ENCODE measurements at regions not wholly inside any gene's neighbourhood (a gene's known extent, or its start where the extent isn't known, plus 50 kb on each side); places are given as distances from the start of the nearest gene placed in this dataset.

DNA sequence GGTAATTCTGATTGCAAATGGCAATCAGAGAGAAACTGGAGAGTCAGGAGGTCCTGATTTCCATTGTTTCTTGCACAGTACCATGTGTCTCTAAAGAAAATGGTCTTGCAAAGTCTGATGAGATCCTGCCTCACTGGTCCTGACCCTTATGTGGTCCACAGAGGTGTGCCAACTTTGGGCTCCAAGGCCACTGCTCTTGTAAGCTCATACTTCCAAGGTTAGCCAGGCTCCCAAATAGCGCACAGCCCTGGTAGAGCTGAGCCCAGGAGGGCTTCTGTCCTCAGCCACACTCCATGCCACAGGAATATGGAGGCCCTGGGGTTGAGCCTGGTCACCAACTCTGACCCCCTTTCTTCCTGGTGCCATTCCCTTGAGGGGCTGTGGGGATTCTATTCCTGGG is 80.7 kb downstream of the SDC1 start:
- H3K27me3 ChIP-seq (ENCODE audit: control insufficient read depth, insufficient read depth, low read length) = no peaks in the 10 kb centered on the region
- no peaks in the 10 kb centered on the region for H3K9me3 ChIP-seq (ENCODE audit: control insufficient read depth, insufficient read depth, low read depth, low read length)
- ChIA-PET CTCF (no interaction called here), POLR2A (no interaction called here)
- no peak overlapping the region for H3K27ac ChIP-seq (ENCODE audit: low read length)
- in situ Hi-C loops (cut with HindIII; ENCODE audit: low pct_unique_long_range_greater_than_20kb, low sequenced_read_pairs) (no loop called here), intact Hi-C loops (cut with micrococcal nuclease; ENCODE audit: unreplicated experiment) (no loop called here)
- no peak overlapping the region for H3K4me3 ChIP-seq (ENCODE audit: low read depth in 2 of 2, low read length in 2 of 2)
- no peak for DNase-seq (ENCODE audit: low read depth, low spot score)
- TF ChIP-seq TCF7L2 (IDR thresholded peaks at IDR 0.05; ENCODE audit: low read depth, low read length) (no peak), POLR2AphosphoS5 (IDR thresholded peaks at IDR 0.05; ENCODE audit: low read depth, low read length) (no peak), SIN3A (IDR thresholded peaks at IDR 0.05; ENCODE audit: borderline replicate concordance, insufficient read depth, low read depth, low read length) (no peak)
- TF ChIP-seq, protein P1, sequence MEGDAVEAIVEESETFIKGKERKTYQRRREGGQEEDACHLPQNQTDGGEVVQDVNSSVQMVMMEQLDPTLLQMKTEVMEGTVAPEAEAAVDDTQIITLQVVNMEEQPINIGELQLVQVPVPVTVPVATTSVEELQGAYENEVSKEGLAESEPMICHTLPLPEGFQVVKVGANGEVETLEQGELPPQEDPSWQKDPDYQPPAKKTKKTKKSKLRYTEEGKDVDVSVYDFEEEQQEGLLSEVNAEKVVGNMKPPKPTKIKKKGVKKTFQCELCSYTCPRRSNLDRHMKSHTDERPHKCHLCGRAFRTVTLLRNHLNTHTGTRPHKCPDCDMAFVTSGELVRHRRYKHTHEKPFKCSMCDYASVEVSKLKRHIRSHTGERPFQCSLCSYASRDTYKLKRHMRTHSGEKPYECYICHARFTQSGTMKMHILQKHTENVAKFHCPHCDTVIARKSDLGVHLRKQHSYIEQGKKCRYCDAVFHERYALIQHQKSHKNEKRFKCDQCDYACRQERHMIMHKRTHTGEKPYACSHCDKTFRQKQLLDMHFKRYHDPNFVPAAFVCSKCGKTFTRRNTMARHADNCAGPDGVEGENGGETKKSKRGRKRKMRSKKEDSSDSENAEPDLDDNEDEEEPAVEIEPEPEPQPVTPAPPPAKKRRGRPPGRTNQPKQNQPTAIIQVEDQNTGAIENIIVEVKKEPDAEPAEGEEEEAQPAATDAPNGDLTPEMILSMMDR (IDR thresholded peaks at IDR 0.05) = no peak
- TF ChIP-seq, protein P2, sequence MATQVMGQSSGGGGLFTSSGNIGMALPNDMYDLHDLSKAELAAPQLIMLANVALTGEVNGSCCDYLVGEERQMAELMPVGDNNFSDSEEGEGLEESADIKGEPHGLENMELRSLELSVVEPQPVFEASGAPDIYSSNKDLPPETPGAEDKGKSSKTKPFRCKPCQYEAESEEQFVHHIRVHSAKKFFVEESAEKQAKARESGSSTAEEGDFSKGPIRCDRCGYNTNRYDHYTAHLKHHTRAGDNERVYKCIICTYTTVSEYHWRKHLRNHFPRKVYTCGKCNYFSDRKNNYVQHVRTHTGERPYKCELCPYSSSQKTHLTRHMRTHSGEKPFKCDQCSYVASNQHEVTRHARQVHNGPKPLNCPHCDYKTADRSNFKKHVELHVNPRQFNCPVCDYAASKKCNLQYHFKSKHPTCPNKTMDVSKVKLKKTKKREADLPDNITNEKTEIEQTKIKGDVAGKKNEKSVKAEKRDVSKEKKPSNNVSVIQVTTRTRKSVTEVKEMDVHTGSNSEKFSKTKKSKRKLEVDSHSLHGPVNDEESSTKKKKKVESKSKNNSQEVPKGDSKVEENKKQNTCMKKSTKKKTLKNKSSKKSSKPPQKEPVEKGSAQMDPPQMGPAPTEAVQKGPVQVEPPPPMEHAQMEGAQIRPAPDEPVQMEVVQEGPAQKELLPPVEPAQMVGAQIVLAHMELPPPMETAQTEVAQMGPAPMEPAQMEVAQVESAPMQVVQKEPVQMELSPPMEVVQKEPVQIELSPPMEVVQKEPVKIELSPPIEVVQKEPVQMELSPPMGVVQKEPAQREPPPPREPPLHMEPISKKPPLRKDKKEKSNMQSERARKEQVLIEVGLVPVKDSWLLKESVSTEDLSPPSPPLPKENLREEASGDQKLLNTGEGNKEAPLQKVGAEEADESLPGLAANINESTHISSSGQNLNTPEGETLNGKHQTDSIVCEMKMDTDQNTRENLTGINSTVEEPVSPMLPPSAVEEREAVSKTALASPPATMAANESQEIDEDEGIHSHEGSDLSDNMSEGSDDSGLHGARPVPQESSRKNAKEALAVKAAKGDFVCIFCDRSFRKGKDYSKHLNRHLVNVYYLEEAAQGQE (IDR thresholded peaks at IDR 0.05; ENCODE audit: insufficient read depth in 1 of 2, low read depth in 2 of 2, low read length in 1 of 2) = no peak
- ATAC-seq = no peak
- H3K36me3 ChIP-seq (ENCODE audit: control insufficient read depth, insufficient read depth, low read length) = no peaks in the 10 kb centered on the region
- H3K4me1 ChIP-seq (ENCODE audit: control insufficient read depth, insufficient read depth, low read length) = no peaks in the 10 kb centered on the region
- no TSS peak for BruUV-seq (replicated peaks)

DNA sequence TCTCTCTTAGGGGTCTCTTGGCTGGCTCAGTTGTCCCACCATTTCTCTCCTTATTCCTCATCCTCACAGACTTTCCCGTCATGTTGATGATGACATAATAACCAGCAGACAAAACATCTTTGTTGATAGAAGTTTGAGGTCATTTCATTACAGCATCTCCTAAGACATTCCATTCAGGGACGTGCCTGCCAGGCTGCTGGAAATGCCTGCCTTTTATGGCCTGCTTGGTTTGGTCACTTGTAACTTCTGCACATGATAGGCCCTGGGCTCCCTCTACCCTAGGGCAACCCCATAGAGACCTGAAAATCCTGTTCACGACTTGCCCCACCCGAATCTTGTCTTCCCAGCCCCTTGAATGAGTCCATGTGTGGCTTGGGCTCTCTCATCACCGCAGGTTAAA is 81.7 kb downstream of the SDC1 start:
- Histone ChIP-seq H3K4me3 (ENCODE audit: low read depth in 2 of 2, low read length in 2 of 2) (no peak overlapping the region), H3K9me3 (ENCODE audit: control insufficient read depth, insufficient read depth, low read depth, low read length) (no peaks in the 10 kb centered on the region), H3K4me1 (ENCODE audit: control insufficient read depth, insufficient read depth, low read length) (no peaks in the 10 kb centered on the region), H3K27me3 (ENCODE audit: control insufficient read depth, insufficient read depth, low read length) (no peaks in the 10 kb centered on the region), H3K36me3 (ENCODE audit: control insufficient read depth, insufficient read depth, low read length) (no peaks in the 10 kb centered on the region), H3K27ac (ENCODE audit: low read length) (no peak overlapping the region)
- in situ Hi-C loops (cut with HindIII; ENCODE audit: low pct_unique_long_range_greater_than_20kb, low sequenced_read_pairs) (no loop called here), intact Hi-C loops (cut with micrococcal nuclease; ENCODE audit: unreplicated experiment) (no loop called here)
- no TSS peak for BruUV-seq (replicated peaks)
- TF ChIP-seq, protein P1 (IDR thresholded peaks at IDR 0.05) = no peak
- TF ChIP-seq POLR2AphosphoS5 (IDR thresholded peaks at IDR 0.05; ENCODE audit: low read depth, low read length) = no peak
- no peak for TF ChIP-seq SIN3A (IDR thresholded peaks at IDR 0.05; ENCODE audit: borderline replicate concordance, insufficient read depth, low read depth, low read length)
- no peak for TF ChIP-seq TCF7L2 (IDR thresholded peaks at IDR 0.05; ENCODE audit: low read depth, low read length)
- TF ChIP-seq, protein P2 (IDR thresholded peaks at IDR 0.05; ENCODE audit: insufficient read depth in 1 of 2, low read depth in 2 of 2, low read length in 1 of 2) = no peak
- DNase-seq (ENCODE audit: low read depth, low spot score) = no peak
- ATAC-seq = no peak
- ChIA-PET CTCF (no interaction called here), POLR2A (no interaction called here)
